ENCODE measurements at regions not wholly inside any gene's neighbourhood (a gene's known extent, or its start where the extent isn't known, plus 50 kb on each side); places are given as distances from the start of the nearest gene placed in this dataset.
"Not testable (repeated sequence)": the region's sequence is repeated elsewhere in the genome, so short reads cannot be mapped to it uniquely, and the experiment has no call there.

DNA sequence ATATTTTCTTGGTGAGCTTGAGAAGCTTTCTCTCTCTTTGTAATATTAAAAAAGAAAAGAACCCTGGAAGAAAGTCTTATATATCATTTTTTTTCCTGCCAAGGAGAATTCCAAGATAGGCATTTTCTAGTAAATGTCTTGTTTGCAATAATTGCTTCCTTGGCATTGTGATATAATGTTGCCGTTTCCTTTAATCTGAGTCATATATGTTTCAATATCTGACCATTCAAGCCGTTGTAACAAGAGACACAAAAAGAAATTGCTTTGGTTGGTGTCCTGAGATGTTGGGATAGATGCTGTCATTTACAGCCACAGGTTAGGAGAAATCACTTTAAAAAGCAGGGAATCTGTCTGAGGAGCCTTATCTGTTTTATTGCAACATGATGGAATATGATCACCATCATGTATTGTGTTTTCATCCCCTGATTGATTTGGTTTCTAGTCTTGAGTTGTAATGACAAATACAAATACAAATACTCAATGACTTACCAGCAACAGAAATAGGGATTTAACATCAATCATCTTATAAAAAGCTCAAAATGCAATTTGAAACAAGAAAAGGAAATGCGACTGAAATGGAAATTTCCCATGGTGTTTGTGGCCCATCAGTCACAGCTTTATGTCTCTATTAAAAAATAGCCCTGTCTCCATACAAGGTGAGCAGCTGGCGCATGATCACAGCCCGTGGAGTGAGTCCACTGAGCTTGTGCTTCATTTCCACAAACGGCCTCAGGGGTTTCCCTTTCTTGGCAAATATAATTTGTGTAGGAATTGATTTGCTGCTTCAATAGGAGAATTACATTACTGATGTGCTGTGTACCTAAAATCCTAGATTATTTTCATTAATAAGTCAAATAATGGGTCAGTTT is 250.1 kb upstream of the TRPC7 start:
- DNase-seq, result no peak

GRCh38 chr5:136613230-136613629 is 247.9 kb upstream of the TRPC7 start:
- no peak for DNase-seq

DNA sequence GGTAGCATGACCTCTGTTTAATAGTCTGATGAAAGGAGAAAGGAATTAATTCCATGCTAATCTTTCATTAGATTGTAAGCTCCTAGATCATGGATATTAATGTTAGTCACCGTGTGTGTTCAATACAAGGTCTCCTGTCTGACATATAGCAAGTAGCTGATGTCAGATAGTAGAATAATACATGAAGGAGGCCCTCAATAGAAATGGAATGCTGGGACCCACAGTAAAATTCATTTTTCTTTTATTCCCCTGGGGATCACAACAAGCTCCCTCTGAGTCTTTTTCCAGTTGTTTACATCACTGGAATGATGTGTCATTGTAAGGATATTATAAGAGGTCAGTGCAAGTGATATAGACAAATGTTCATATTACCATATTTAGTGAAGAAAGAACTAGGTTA is 240.3 kb upstream of the TRPC7 start:
- DNase-seq, result no peak

GRCh38 chr5:136600306-136600705 is 235.0 kb upstream of the TRPC7 start:
- DNase-seq, result no peak

DNA sequence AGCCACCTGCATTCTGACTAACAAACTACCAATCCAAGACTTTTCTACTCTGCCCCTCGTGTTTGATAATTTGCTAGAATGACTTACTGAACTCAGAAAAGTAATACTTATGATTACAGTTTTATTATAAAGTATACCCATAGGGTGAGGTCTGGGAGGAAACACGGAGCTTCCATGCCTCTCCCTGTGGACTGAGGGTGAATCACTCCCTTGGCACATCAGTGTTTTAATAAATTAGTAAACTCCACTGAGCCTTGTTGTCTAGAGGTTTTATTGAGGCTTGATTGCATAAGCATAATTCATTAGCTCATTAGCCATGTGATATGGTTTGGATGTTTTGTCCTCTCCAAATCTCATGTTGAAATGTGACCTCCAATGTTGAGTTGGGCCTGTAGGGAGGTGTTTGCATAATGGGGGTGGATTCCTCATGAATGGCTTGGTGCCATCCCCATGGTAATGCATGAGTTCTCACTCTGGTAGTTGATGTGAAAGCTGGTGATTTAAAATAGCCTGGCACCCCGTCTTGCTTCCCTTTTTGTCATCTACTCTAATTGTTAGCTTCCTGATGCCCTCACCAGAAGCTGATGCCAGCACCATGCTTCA is 233.6 kb upstream of the TRPC7 start:
- no peak for DNase-seq

DNA sequence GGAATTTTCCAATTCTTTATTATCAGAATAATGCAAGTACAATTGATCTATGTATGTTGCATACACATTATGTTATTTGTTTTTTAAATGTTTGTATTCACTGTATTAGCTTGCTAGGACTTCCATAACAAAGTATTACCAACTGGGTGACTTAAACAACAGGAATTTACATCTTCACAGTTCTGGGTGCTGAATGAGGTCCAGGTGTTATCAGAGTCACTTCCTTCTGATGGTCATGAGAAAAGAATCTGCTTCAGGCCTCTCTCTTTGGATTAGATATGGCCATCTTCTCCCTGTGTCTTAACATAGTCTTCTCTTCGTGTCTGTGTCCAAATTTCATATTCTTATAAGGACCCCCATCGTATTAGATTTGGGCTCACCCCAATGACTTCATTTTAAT is 229.1 kb upstream of the TRPC7 start:
- no peak for DNase-seq

GRCh38 chr5:136590581-136590980 is 225.2 kb upstream of the TRPC7 start:
- DNase-seq, result no peak

GRCh38 chr5:136586196-136586595 is 220.9 kb upstream of the TRPC7 start:
- no peak for DNase-seq

DNA sequence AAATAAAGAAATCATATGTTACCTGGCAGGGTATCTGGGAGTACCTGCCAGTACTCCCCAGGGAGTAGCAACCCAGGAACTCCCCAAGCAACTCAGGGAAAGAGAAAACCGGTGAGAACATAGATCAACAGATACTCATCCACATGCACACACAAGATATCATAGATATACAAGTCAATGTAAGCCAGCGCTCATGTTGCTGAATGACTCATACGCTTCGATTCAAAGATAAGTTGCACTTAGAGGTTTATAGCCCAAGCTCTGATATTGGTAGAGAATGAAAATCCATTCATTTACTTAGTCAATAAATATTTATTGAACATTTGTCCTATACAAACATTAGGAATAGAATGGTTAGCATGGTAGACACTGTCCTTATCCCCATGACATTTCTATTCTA is 219.1 kb upstream of the TRPC7 start:
- no peak for DNase-seq

GRCh38 chr5:136579238-136579637 is 213.9 kb upstream of the TRPC7 start:
- DNase-seq, result no peak

DNA sequence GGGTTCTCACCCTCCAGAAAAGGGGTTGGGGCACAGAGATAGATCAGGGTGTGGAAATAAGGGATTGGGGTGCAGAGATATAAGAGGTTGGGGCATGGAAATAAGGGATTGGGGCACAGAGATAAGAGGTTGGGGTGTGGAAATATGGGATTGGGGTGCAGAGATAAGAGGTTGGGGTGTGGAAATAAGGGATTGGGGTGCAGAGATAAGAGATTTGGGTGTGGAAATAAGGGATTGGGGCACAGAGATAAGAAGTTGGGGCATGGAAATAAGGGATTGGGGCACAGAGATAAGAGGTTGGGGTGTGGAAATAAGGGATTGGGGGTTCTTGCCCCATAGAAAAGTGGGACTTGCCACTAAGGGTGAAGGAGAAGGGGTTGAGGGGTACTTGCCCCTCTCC is 204.5 kb upstream of the TRPC7 start:
- not testable (repeated sequence) for DNase-seq

DNA sequence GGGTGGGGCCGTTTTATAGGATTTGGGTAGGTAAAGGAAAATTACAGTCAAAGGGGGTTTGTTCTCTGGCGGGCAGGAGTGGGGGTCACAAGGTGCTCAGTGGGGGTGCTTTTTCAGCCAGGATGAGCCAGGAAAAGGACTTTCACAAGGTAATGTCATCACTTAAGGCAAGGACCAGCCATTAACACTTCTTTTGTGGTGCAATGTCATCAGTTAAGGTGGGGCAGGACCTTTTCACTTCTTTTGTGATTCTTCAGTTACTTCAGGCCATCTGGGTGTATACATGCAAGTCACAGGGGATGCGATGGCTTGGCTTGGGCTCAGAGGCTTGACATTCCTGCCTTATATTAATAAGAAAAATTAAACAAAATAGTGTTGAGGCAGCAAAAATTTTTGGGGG is 200.1 kb upstream of the TRPC7 start:
- not testable (repeated sequence) for DNase-seq

GRCh38 chr5:136565050-136565449 is 199.7 kb upstream of the TRPC7 start:
- DNase-seq, result not testable (repeated sequence)

GRCh38 chr5:136564431-136564830 is 199.1 kb upstream of the TRPC7 start:
- DNase-seq, result not testable (repeated sequence)

GRCh38 chr5:136563489-136563888 is 198.1 kb upstream of the TRPC7 start:
- DNase-seq, result no peak

DNA sequence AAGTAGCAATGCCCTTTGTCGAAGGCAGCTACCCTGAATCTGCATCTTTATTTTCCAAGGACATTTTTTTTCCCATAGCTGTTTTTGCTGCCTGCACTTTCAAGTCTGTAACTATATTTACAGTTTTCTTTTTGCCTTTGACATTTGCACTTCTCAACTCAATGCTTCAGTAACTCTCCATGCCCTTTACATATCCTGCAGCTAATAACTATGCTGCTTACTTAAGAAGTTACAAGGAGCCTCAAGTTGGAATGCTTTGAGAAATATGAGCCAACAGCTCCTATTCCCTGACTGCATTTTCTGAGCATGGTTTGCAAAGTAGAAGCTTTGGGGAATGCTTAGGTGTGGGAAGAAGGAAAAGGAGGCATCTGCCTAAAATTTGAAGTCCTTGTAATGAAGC is 194.8 kb upstream of the TRPC7 start:
- no peak for DNase-seq

DNA sequence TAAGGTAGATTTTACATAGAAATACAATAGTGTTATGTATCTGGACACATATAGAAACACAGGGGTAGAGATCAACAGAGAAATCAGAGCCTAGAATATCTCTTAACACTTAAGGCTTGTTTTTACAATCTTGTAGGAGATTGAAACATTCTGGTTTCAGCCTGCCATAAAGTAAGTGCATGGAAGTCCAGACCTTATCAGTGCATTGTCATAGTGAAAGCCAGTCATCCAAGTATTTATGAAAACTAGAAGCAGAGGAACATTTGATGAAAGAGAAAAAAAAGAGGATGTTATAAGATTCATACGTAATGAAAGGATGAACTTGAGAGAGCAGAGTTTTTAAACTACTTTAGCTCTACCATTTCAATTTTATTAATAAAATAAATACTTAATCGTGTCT is 194.3 kb upstream of the TRPC7 start:
- DNase-seq, result no peak

- DNase-seq, result not testable (repeated sequence)
These were observed 181.8 kb upstream of the TRPC7 start for GRCh38 chr5:136547096-136547495.

GRCh38 chr5:136546441-136546840 is 181.1 kb upstream of the TRPC7 start:
- DNase-seq, result not testable (repeated sequence)

DNA sequence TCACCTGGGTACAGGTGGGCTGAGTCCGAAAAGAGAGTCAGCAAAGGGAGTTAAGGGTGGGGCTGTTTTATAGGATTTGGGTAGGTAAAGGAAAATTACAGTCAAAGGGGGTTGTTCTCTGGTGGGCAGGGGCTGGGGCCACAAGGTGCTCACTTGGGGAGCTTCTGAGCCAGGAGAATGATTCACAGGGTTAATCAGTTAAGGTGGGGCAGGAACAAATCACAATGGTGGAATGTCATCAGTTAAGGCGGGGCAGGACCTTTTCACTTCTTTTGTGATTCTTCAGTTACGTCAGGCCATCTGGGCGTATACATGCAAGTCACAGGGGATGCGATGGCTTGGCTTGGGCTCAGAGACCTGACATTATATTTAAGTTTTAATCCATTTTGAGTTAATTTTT is 179.7 kb upstream of the TRPC7 start:
- not testable (repeated sequence) for DNase-seq

DNA sequence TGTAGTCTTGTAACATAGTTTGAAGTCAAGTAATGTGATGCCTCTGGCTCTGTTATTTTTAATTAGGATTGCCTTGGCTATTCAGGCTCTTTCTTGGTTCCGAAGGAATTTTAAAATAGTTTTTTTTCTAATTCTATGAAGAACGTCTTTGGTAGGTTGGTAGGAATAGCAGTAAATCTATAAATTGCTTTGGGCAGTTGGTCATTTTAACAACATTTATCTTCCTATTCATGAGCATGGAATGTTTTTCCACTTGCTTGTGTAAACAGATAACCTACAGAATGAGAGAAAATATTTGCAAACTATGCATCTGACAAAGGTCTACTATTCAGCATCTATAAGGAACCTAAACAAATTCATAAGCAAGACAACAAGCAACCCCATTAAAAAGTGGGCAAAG is 173.2 kb upstream of the TRPC7 start:
- DNase-seq, result no peak

GRCh38 chr5:136529081-136529480 is 163.7 kb upstream of the TRPC7 start:
- no peak for DNase-seq

DNA sequence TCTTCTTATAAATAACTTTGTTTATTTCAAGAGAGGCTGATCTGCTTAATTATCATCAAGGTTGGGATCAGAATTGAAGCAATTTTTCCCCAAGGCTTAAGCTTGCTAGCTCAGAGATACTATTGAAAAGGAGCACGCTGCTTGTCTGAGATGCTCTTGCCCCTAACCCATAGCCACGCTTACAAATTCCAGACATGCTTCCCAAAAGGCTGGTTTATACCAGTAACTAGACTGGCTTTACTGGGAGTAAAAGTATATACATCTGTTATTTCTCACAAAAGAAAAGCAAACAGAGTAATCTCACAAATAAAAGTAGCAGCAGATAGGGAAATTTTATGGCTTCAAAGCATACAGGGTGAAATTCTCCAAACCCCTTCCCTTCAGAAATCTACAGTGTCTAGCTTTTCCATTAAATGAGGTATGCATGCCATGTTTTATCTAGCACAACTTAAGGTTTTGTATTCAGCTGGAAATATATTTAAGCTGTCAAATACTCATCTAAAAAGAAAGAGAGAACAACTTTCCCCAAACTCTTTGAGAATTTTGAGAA is 163.2 kb upstream of the TRPC7 start:
- no peak for DNase-seq

GRCh38 chr5:136527311-136527710 is 162.0 kb upstream of the TRPC7 start:
- DNase-seq, result no peak

Data from NCI-H1092 (cell line).